ENCODE measurements at regions not wholly inside any gene's neighbourhood (a gene's known extent, or its start where the extent isn't known, plus 50 kb on each side); places are given as distances from the start of the nearest gene placed in this dataset.

GRCh38 chr13:59133903-59134302 lies 1029.8 kb downstream of the DIAPH3 start:
- H3K4me3 Mint-ChIP-seq (ENCODE audit: unreplicated experiment), result no peak overlapping the region
- H3K27me3 Mint-ChIP-seq (ENCODE audit: low read depth), result no peaks in the 10 kb centered on the region
- no peaks in the 10 kb centered on the region for H3K36me3 Mint-ChIP-seq (ENCODE audit: low read depth)
- H3K27ac Mint-ChIP-seq (ENCODE audit: unreplicated experiment), result no peak overlapping the region
- no peaks in the 10 kb centered on the region for H3K9me3 Mint-ChIP-seq (ENCODE audit: low read depth)
- no peak for DNase-seq (ENCODE audit: low spot score)
- no peak for TF ChIP-seq CTCF (IDR thresholded peaks at IDR 0.05)
- no peaks in the 10 kb centered on the region for H3K4me1 Mint-ChIP-seq (ENCODE audit: low read depth)

GRCh38 chr13:59144700-59145099 lies 1019.0 kb downstream of the DIAPH3 start:
- Mint-ChIP-seq H3K9me3 (ENCODE audit: low read depth) (no peaks in the 10 kb centered on the region), H3K4me3 (ENCODE audit: unreplicated experiment) (no peak overlapping the region), H3K36me3 (ENCODE audit: low read depth) (no peaks in the 10 kb centered on the region), H3K4me1 (ENCODE audit: low read depth) (no peaks in the 10 kb centered on the region), H3K27ac (ENCODE audit: unreplicated experiment) (no peak overlapping the region), H3K27me3 (ENCODE audit: low read depth) (no peaks in the 10 kb centered on the region)
- no peak for TF ChIP-seq CTCF (IDR thresholded peaks at IDR 0.05)
- no peak for DNase-seq (ENCODE audit: low spot score)

- Mint-ChIP-seq H3K27me3 (ENCODE audit: low read depth) (no peaks in the 10 kb centered on the region), H3K27ac (ENCODE audit: unreplicated experiment) (no peak overlapping the region)
- DNase-seq (ENCODE audit: low spot score), result no peak
Measured at GRCh38 chr13:59145381-59145780, 1018.3 kb downstream of the DIAPH3 start.

GRCh38 chr13:59157181-59157580 lies 1006.5 kb downstream of the DIAPH3 start:
- no peaks in the 10 kb centered on the region for H3K27me3 Mint-ChIP-seq (ENCODE audit: low read depth)
- TF ChIP-seq CTCF (IDR thresholded peaks at IDR 0.05), result no peak
- H3K9me3 Mint-ChIP-seq (ENCODE audit: low read depth), result peaks cover 19% of the 10 kb centered on the region
- H3K4me1 Mint-ChIP-seq (ENCODE audit: low read depth), result no peaks in the 10 kb centered on the region
- no peak for DNase-seq (ENCODE audit: low spot score)
- H3K4me3 Mint-ChIP-seq (ENCODE audit: unreplicated experiment), result no peak overlapping the region
- H3K27ac Mint-ChIP-seq (ENCODE audit: unreplicated experiment), result no peak overlapping the region
- peaks cover 3% of the 10 kb centered on the region for H3K36me3 Mint-ChIP-seq (ENCODE audit: low read depth)

More at GRCh38 chr13:59145381-59145780, 1018.3 kb downstream of the DIAPH3 start:
- Mint-ChIP-seq H3K4me1 (ENCODE audit: low read depth) (no peaks in the 10 kb centered on the region), H3K4me3 (ENCODE audit: unreplicated experiment) (no peak overlapping the region), H3K9me3 (ENCODE audit: low read depth) (no peaks in the 10 kb centered on the region), H3K36me3 (ENCODE audit: low read depth) (no peaks in the 10 kb centered on the region)
- TF ChIP-seq CTCF (IDR thresholded peaks at IDR 0.05), result no peak

- no peaks in the 10 kb centered on the region for H3K4me1 Mint-ChIP-seq (ENCODE audit: low read depth)
- H3K36me3 Mint-ChIP-seq (ENCODE audit: low read depth), result peaks cover 2% of the 10 kb centered on the region
- peaks cover 2% of the 10 kb centered on the region for H3K27me3 Mint-ChIP-seq (ENCODE audit: low read depth)
- H3K27ac Mint-ChIP-seq (ENCODE audit: unreplicated experiment), result no peak overlapping the region
- peaks cover 24% of the 10 kb centered on the region for H3K9me3 Mint-ChIP-seq (ENCODE audit: low read depth)
- no peak overlapping the region for H3K4me3 Mint-ChIP-seq (ENCODE audit: unreplicated experiment)
- DNase-seq (ENCODE audit: low spot score), result no peak
- no peak for TF ChIP-seq CTCF (IDR thresholded peaks at IDR 0.05)
Measured at GRCh38 chr13:59166174-59166573, 997.6 kb downstream of the DIAPH3 start.
